ENCODE measurements at regions not wholly inside any gene's neighbourhood (a gene's known extent, or its start where the extent isn't known, plus 50 kb on each side); places are given as distances from the start of the nearest gene placed in this dataset.

DNA sequence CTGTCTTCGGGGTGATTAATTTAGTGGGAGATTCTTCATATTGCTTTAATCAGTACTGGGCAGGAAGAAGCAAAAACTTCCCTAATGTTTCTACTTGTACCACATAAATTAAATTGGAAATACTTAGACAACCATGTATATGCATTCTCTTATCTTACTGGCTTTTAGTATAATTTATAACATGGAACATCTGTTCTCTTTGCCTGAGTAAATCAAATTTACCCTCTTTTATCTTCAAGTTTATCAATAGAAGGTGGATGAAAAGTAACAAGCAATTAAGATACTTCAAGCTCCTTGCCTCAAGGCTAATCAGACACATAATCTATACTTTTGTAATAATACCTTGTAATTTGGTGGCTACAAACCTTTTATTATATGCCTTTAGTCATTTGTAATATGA, 274.4 kb upstream of the ARX start:
- no peak overlapping the region for H3K4me3 ChIP-seq (ENCODE audit: low read length)
- no peaks in the 10 kb centered on the region for H3K36me3 ChIP-seq (ENCODE audit: insufficient read depth, low read length)
- no peaks in the 10 kb centered on the region for H3K4me1 ChIP-seq (ENCODE audit: insufficient read depth, low read length)
- H3K27me3 ChIP-seq (ENCODE audit: insufficient read depth, low read length) = no peaks in the 10 kb centered on the region
- no peaks in the 10 kb centered on the region for H3K9me3 ChIP-seq (ENCODE audit: low read length)
- H2AFZ ChIP-seq (ENCODE audit: low read depth, low read length) = no peak overlapping the region

DNA sequence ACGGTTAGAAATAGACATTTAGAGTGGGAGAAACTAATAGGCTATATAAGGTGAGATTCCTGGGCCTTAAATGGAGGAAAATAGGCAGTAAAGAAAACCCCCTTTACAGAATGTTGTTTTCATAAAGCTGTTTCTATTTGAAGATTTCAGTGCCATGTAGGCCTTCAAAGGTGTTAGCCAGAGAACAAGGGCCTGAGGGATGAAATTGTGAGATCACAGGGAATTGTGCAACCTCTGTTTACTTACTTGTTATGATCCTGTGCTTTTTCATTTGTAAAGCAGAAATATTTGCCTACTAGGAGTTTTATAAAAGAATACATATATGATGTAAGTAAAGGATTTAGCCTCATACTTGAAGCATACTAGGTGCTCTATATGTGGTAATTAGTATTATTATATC, 272.9 kb upstream of the ARX start:
- H3K36me3 ChIP-seq (ENCODE audit: insufficient read depth, low read length) = no peaks in the 10 kb centered on the region
- peaks cover 2% of the 10 kb centered on the region for H3K27me3 ChIP-seq (ENCODE audit: insufficient read depth, low read length)
- H3K4me1 ChIP-seq (ENCODE audit: insufficient read depth, low read length) = no peaks in the 10 kb centered on the region
- H3K9me3 ChIP-seq (ENCODE audit: low read length) = no peaks in the 10 kb centered on the region
- no peak overlapping the region for H3K4me3 ChIP-seq (ENCODE audit: low read length)
- H2AFZ ChIP-seq (ENCODE audit: low read depth, low read length) = no peak overlapping the region

DNA sequence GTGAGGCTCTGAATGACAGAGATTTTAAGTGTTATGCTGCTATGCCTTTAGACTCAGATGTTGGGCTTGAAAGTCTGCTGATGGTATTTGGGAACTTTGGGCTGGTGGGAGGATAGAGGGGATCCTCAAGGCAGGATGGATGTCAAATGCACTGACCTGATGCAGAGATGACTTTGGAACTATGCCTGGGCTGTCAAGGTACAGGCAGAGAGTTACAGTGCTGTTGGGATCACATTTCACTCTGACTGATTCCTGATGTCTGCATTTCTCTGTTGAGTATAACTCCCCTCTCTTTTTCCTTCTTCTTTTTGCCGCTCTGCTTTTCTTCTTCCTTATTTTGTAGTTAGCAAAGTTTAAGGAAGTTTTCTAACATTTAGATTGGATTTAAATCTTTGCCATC, 271.8 kb upstream of the ARX start:
- H3K9me3 ChIP-seq (ENCODE audit: low read length) = no peaks in the 10 kb centered on the region
- H3K4me1 ChIP-seq (ENCODE audit: insufficient read depth, low read length) = no peaks in the 10 kb centered on the region
- H3K4me3 ChIP-seq (ENCODE audit: low read length) = no peak overlapping the region
- no peaks in the 10 kb centered on the region for H3K36me3 ChIP-seq (ENCODE audit: insufficient read depth, low read length)
- H2AFZ ChIP-seq (ENCODE audit: low read depth, low read length) = no peak overlapping the region
- peaks cover 5% of the 10 kb centered on the region for H3K27me3 ChIP-seq (ENCODE audit: insufficient read depth, low read length)

DNA sequence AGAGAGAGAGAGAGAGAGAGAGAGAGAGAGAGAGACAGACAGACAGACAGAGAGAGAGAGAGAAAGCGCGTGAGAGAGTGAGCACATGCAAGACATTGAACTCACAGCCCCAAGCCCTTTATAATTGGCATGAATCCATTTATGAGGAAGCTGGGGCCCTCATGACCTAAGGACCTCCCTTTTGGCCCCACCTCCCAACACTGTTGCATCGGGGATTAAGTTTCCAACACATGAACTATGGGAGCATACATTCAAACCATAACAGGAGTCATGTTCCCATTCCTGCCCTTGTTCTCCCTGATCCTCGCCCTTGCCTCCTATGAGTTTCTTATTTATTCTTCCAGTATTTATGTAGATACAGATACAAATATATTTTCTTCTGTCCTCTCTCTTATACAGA, 269.8 kb upstream of the ARX start:
- H3K4me1 ChIP-seq (ENCODE audit: insufficient read depth, low read length) = no peaks in the 10 kb centered on the region
- H2AFZ ChIP-seq (ENCODE audit: low read depth, low read length) = no peak overlapping the region
- no peaks in the 10 kb centered on the region for H3K36me3 ChIP-seq (ENCODE audit: insufficient read depth, low read length)
- no peak overlapping the region for H3K4me3 ChIP-seq (ENCODE audit: low read length)
- no peaks in the 10 kb centered on the region for H3K9me3 ChIP-seq (ENCODE audit: low read length)
- peaks cover 5% of the 10 kb centered on the region for H3K27me3 ChIP-seq (ENCODE audit: insufficient read depth, low read length)

DNA sequence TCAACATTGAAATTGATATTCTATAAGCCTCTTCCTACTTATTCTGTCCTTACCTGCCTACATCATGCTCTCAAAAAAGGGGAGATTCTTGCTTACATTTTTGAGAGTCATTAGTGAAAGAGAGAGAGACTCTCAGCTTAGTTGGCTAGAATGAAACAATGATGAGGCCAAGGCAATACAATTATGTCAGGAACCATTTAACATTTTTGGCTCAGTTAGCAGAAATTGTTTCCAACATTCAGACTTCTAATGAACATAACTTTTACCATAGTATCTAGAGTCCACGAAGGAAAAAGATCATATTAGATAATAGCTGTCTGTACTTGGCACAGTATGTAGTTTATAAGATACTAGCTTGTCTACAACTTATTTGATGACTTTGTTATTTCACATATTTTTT, 263.7 kb upstream of the ARX start:
- no peaks in the 10 kb centered on the region for H3K4me1 ChIP-seq (ENCODE audit: insufficient read depth, low read length)
- no peak overlapping the region for H2AFZ ChIP-seq (ENCODE audit: low read depth, low read length)
- H3K4me3 ChIP-seq (ENCODE audit: low read length) = no peak overlapping the region
- H3K36me3 ChIP-seq (ENCODE audit: insufficient read depth, low read length) = no peaks in the 10 kb centered on the region
- H3K9me3 ChIP-seq (ENCODE audit: low read length) = no peaks in the 10 kb centered on the region
- peaks cover 5% of the 10 kb centered on the region for H3K27me3 ChIP-seq (ENCODE audit: insufficient read depth, low read length)

DNA sequence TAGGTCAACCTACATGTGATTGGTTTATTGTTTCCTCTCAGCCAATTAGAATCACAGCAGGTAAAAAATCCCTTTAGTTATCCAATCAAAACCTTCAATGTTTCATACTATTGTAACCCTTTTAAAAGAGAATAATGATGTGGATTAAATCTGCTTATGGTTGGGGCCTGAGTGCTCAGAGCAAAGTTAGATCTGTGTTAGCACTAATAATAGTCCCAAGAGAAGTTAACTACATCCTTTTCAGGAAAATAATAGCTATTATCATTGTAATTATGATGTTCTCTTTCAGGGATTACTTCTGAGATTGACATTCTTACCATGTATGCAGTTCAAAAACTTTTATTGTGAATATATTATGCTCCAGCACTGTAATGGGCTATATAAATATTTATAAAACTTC, 262.6 kb upstream of the ARX start:
- H2AFZ ChIP-seq (ENCODE audit: low read depth, low read length) = no peak overlapping the region
- no peaks in the 10 kb centered on the region for H3K36me3 ChIP-seq (ENCODE audit: insufficient read depth, low read length)
- no peaks in the 10 kb centered on the region for H3K4me1 ChIP-seq (ENCODE audit: insufficient read depth, low read length)
- no peaks in the 10 kb centered on the region for H3K9me3 ChIP-seq (ENCODE audit: low read length)
- no peaks in the 10 kb centered on the region for H3K27me3 ChIP-seq (ENCODE audit: insufficient read depth, low read length)
- no peak overlapping the region for H3K4me3 ChIP-seq (ENCODE audit: low read length)

DNA sequence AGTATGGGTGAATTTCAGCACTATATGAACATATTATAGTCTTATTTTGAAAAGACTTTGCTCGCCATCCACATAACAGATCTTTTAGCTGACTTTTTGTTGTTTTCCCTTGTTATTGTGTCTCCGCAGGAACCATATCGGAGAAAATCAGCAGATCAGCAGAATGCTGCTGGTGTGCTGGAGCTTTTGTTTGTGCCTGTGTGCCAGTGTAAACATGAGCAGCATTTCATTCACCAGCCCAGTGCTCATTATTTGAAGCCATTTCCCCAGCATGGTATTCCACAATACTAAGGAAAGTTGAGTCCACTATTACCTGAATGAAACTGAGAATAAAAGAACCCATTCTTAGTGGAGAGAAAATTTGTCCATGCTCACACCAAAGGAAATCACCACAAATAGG, 261.8 kb upstream of the ARX start:
- no peaks in the 10 kb centered on the region for H3K9me3 ChIP-seq (ENCODE audit: low read length)
- H3K4me3 ChIP-seq (ENCODE audit: low read length) = no peak overlapping the region
- no peak overlapping the region for H2AFZ ChIP-seq (ENCODE audit: low read depth, low read length)
- H3K36me3 ChIP-seq (ENCODE audit: insufficient read depth, low read length) = no peaks in the 10 kb centered on the region
- H3K4me1 ChIP-seq (ENCODE audit: insufficient read depth, low read length) = no peaks in the 10 kb centered on the region
- H3K27me3 ChIP-seq (ENCODE audit: insufficient read depth, low read length) = no peaks in the 10 kb centered on the region

DNA sequence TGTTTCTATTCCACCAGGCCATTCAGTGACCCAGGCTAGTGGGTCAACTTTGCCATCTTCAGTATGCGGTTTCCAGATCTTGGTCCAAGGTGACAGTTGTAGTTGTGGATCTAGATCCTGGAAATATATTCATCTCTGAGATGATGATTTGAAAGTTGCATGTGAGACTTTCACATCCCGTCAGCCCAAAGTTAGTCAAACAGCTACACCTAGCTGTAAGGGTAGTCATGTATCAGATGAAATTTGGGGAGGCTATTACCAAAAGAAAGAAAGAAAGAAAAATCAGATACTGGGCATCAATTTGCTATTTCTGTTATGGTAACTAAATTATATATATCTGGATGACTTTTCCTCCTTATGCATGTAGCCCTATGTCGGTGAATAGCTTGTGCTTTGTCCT, 259.4 kb upstream of the ARX start:
- Histone ChIP-seq H3K9me3 (ENCODE audit: low read length) (no peaks in the 10 kb centered on the region), H3K36me3 (ENCODE audit: insufficient read depth, low read length) (no peaks in the 10 kb centered on the region), H3K27me3 (ENCODE audit: insufficient read depth, low read length) (no peaks in the 10 kb centered on the region), H3K4me3 (ENCODE audit: low read length) (no peak overlapping the region), H2AFZ (ENCODE audit: low read depth, low read length) (no peak overlapping the region), H3K4me1 (ENCODE audit: insufficient read depth, low read length) (no peaks in the 10 kb centered on the region)

DNA sequence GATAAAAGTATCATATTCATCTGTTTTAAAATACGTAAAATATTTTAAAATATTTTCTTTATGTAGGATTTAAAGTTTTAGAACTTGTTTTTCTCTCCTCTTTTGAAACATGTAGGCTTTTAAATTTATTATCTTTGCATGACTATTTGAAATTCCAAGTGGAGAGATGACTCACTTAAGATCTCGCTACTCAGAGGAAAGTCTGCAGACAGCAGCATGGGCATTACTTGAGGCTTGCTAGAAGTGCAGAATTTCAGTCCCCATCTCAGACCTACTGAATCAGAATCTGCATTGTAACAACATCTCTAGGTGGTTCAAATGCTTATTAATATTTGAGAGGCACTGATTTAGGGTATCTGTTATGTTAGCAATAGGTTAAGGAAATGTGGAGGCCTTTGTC, 225.7 kb upstream of the ARX start:
- Histone ChIP-seq H3K4me1 (ENCODE audit: insufficient read depth, low read length) (no peaks in the 10 kb centered on the region), H3K9me3 (ENCODE audit: low read length) (no peaks in the 10 kb centered on the region), H3K36me3 (ENCODE audit: insufficient read depth, low read length) (no peaks in the 10 kb centered on the region), H3K27me3 (ENCODE audit: insufficient read depth, low read length) (peaks cover under 1% of the 10 kb centered on the region), H3K4me3 (ENCODE audit: low read length) (no peak overlapping the region), H2AFZ (ENCODE audit: low read depth, low read length) (no peak overlapping the region)

DNA sequence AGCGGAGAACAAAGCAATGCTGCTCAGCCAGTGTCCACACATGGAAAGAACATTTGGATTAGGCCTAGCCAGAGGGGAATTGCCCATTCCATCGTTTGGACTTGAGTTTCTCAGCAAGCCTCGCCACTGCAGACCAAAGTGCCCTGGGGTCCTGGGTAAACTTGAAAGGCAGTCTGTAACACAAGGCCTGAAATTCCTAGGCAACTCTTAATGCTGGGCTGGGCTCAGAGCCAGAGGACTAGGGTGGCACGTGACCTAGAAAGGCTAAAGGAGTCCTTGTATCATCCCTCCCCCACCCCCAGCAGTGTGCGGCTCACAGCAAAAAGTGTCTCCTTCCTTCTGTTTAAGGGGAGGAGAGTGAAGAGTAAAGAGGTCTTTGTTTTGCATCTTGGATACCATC, 210.4 kb upstream of the ARX start:
- H3K4me1 ChIP-seq (ENCODE audit: insufficient read depth, low read length) = no peaks in the 10 kb centered on the region
- H2AFZ ChIP-seq (ENCODE audit: low read depth, low read length) = no peak overlapping the region
- H3K27me3 ChIP-seq (ENCODE audit: insufficient read depth, low read length) = no peaks in the 10 kb centered on the region
- H3K36me3 ChIP-seq (ENCODE audit: insufficient read depth, low read length) = no peaks in the 10 kb centered on the region
- no peak overlapping the region for H3K4me3 ChIP-seq (ENCODE audit: low read length)
- no peaks in the 10 kb centered on the region for H3K9me3 ChIP-seq (ENCODE audit: low read length)

DNA sequence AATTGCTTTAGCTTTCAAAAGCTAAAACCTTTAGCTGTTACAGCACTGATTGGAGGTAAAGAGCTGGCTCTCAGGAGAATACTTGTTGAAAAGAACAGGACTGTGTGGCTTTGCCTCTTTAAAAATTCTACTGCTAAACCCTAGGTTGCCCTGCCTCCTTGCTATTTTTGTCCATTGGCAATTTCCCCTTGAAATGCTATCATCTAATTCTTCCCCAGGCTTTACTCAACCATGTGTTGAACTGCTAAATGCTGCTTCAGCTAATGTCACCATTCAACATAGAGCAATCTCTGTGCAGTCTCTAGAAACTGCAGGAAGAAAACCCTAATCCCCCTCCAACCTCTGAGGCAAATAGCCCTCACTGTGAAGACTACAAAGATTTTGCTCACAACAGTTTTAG, 203.7 kb upstream of the ARX start:
- Histone ChIP-seq H2AFZ (ENCODE audit: low read depth, low read length) (no peak overlapping the region), H3K9me3 (ENCODE audit: low read length) (no peaks in the 10 kb centered on the region), H3K36me3 (ENCODE audit: insufficient read depth, low read length) (no peaks in the 10 kb centered on the region), H3K27me3 (ENCODE audit: insufficient read depth, low read length) (no peaks in the 10 kb centered on the region), H3K4me3 (ENCODE audit: low read length) (no peak overlapping the region), H3K4me1 (ENCODE audit: insufficient read depth, low read length) (no peaks in the 10 kb centered on the region)

DNA sequence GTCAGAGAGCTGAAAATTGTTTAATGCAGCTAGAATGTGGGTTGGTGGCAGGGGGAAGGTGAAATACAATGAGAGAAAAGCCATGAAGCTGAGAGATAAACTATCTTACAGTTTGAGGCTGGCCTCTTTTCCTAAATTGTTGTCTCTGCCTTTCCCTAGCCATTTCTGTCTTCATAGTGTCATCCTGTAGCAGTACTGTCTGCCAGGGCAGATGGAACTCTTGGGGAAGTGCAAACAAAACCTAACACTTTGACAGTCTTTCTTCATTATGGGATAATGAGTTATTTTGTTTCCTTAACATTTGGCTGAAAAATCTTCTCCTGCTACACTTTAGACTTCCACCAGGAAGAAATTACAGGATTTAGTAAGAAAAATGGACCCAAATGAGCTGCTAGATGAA, 197.8 kb upstream of the ARX start:
- Histone ChIP-seq H3K4me1 (ENCODE audit: insufficient read depth, low read length) (no peaks in the 10 kb centered on the region), H3K4me3 (ENCODE audit: low read length) (no peak overlapping the region), H3K9me3 (ENCODE audit: low read length) (no peaks in the 10 kb centered on the region), H3K27me3 (ENCODE audit: insufficient read depth, low read length) (no peaks in the 10 kb centered on the region), H3K36me3 (ENCODE audit: insufficient read depth, low read length) (no peaks in the 10 kb centered on the region), H2AFZ (ENCODE audit: low read depth, low read length) (no peak overlapping the region)

DNA sequence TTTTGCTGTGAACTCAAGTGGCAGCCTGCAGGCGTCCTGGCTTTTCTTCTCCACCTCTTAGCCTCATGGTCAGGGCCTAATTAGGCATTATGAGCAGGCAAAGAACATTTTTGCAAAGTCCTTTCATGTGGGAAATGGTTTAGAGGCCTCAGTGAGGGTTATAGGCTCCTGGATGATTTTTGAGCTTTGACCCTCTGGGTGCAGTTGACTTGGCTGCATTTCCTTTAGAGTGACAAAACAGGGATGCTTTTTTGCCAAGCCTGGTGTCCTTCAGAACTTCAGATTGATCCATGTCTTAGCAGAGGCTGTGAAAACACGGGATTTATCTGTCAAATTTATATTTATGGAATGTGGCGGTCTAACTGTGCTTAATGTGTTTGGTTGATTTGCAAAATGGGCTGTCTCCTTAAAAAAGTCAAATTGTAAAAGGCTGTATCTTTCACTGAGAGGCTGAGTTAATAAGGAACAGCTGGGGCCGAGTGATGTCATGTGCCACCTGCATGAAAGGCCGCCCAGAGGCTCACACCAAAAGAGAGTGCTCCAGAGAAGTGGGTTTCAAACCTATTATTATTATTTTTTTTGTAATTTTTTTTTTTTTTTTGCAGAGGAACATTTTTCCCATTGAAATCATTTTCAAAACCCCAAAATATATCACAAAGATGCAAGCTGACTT, 192.2 kb upstream of the ARX start:
- Histone ChIP-seq H3K9me3 (ENCODE audit: low read length) (no peaks in the 10 kb centered on the region), H2AFZ (ENCODE audit: low read depth, low read length) (no peak overlapping the region), H3K36me3 (ENCODE audit: insufficient read depth, low read length) (no peaks in the 10 kb centered on the region), H3K27me3 (ENCODE audit: insufficient read depth, low read length) (no peaks in the 10 kb centered on the region), H3K4me1 (ENCODE audit: insufficient read depth, low read length) (no peaks in the 10 kb centered on the region), H3K4me3 (ENCODE audit: low read length) (no peak overlapping the region)

DNA sequence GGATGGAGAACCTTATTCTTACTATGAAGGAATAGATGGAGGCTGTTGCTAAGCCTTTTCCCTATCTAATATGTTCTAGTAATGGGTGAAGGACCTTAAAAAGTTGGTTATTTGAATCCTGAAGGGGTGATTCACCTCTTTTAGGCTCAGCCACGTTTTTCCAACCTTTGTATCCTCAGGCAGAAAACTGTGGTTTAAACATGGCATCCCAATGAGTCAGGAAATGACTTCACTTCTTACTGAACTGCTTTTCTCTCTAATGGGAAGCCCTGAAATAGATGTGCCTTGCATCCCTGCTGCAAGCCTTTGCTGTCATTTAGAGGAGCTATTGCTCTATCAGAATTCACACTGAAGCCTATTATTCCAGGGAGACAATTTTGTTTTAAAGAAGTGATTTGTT, 191.0 kb upstream of the ARX start:
- Histone ChIP-seq H3K4me1 (ENCODE audit: insufficient read depth, low read length) (no peaks in the 10 kb centered on the region), H2AFZ (ENCODE audit: low read depth, low read length) (no peak overlapping the region), H3K36me3 (ENCODE audit: insufficient read depth, low read length) (no peaks in the 10 kb centered on the region), H3K9me3 (ENCODE audit: low read length) (no peaks in the 10 kb centered on the region), H3K27me3 (ENCODE audit: insufficient read depth, low read length) (no peaks in the 10 kb centered on the region), H3K4me3 (ENCODE audit: low read length) (no peak overlapping the region)

Measured in neuron (in vitro differentiated cells).